ENCODE measurements at regions not wholly inside any gene's neighbourhood (a gene's known extent, or its start where the extent isn't known, plus 50 kb on each side); places are given as distances from the start of the nearest gene placed in this dataset.

- TF ChIP-seq, protein P1, sequence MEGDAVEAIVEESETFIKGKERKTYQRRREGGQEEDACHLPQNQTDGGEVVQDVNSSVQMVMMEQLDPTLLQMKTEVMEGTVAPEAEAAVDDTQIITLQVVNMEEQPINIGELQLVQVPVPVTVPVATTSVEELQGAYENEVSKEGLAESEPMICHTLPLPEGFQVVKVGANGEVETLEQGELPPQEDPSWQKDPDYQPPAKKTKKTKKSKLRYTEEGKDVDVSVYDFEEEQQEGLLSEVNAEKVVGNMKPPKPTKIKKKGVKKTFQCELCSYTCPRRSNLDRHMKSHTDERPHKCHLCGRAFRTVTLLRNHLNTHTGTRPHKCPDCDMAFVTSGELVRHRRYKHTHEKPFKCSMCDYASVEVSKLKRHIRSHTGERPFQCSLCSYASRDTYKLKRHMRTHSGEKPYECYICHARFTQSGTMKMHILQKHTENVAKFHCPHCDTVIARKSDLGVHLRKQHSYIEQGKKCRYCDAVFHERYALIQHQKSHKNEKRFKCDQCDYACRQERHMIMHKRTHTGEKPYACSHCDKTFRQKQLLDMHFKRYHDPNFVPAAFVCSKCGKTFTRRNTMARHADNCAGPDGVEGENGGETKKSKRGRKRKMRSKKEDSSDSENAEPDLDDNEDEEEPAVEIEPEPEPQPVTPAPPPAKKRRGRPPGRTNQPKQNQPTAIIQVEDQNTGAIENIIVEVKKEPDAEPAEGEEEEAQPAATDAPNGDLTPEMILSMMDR (IDR thresholded peaks at IDR 0.05) = no peak
- H3K9me3 ChIP-seq = no peaks in the 10 kb centered on the region
- no peak for DNase-seq
- ATAC-seq = no peak
- no peaks in the 10 kb centered on the region for H3K36me3 ChIP-seq (ENCODE audit: low read depth)
- intact Hi-C loops (cut with DNase I, micrococcal nuclease) = no loop called here
- no peak overlapping the region for H3K4me3 ChIP-seq
- no peaks in the 10 kb centered on the region for H3K4me1 ChIP-seq (ENCODE audit: low read depth)
Measured at GRCh38 chr2:58976375-58977071, 735.4 kb upstream of the FANCL start.

DNA sequence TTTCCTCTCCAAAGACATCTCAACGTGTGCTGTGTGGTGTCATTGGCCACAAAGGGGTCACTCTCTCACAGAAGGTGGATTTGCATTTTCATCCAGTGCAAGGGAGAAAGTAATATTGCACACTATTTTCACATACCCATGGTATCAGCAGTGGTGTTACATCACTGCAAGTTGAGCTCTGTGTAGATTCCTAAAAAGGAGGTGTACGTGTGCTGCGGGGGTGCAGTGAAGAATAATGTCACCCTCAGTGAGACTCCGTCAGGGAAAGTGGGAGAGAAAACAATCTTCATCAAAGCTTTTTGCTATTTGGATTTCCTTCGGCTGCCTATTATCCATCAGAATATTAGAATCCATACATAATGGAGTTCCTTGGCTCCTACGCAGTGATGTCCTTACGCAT is 733.8 kb upstream of the FANCL start:
- Histone ChIP-seq H3K4me1 (ENCODE audit: low read depth) (no peaks in the 10 kb centered on the region), H3K36me3 (ENCODE audit: low read depth) (no peaks in the 10 kb centered on the region), H3K4me3 (no peak overlapping the region), H3K9me3 (no peaks in the 10 kb centered on the region)
- TF ChIP-seq, protein P1 (IDR thresholded peaks at IDR 0.05) = no peak
- intact Hi-C loops (cut with DNase I, micrococcal nuclease) = no loop called here
- no peak for ATAC-seq
- no peak for DNase-seq

- ATAC-seq = no peak
- intact Hi-C loops (cut with DNase I, micrococcal nuclease) = no loop called here
- Histone ChIP-seq H3K9me3 (no peaks in the 10 kb centered on the region), H3K4me3 (no peak overlapping the region), H3K4me1 (ENCODE audit: low read depth) (no peaks in the 10 kb centered on the region), H3K36me3 (ENCODE audit: low read depth) (no peaks in the 10 kb centered on the region)
- TF ChIP-seq, protein P1 (IDR thresholded peaks at IDR 0.05) = no peak
- DNase-seq = no peak
Measured at GRCh38 chr2:58974426-58974825, 733.3 kb upstream of the FANCL start.

DNA sequence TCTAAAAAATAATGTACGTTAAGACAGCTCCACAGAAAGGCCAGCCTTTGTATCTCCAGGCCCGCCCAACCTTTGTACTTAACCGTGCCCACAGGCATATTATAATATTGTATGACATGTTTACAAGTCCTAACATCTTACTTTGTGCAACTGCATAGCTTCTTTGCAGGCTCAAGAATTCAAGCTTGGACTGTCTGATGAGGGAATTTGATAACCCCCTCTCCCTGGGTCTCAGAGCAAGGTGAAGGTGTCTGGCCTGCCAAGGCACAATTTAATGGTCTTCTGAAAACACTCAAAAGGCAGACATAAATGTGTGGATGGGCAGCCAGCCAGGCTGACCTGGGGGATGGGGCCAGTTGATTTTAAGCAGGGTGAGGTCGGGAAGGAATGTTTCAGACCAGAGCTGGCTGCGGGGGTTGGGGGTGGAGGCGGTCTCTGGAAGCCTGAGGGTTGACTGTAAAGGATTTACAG is 732.7 kb upstream of the FANCL start:
- H3K36me3 ChIP-seq (ENCODE audit: low read depth) = no peaks in the 10 kb centered on the region
- no peak for ATAC-seq

DNA sequence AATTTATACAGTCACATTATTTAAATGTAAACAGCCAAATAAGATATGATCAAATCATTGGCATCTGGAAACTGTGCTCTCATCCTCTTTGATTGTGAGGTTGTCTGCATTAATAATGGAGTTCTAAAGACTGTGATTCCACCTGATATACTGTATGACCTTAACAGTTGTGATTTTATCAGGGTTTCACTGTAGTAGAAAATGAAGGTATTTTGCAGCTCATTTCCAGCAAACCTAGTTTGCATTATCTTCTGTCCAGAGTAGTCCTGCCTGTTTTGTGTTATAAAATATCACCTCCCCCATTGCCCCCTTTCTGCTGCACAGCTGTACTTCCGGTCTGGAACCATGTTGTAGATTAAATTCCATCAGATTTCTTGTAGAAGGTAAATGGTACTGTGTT is 731.6 kb upstream of the FANCL start:
- ATAC-seq (no peak), DNase-seq (no peak)
- Histone ChIP-seq H3K4me1 (ENCODE audit: low read depth) (no peaks in the 10 kb centered on the region), H3K9me3 (no peaks in the 10 kb centered on the region), H3K36me3 (ENCODE audit: low read depth) (no peaks in the 10 kb centered on the region), H3K4me3 (no peak overlapping the region)
- intact Hi-C loops (cut with DNase I, micrococcal nuclease) = no loop called here
- TF ChIP-seq, protein P1 (IDR thresholded peaks at IDR 0.05) = no peak

More for the DNA sequence above, 732.7 kb upstream of the FANCL start:
- H3K9me3 ChIP-seq = no peaks in the 10 kb centered on the region
- no peaks in the 10 kb centered on the region for H3K4me1 ChIP-seq (ENCODE audit: low read depth)
- no peak for DNase-seq
- no peak overlapping the region for H3K4me3 ChIP-seq
- TF ChIP-seq, protein P1 (IDR thresholded peaks at IDR 0.05) = no peak
- intact Hi-C loops (cut with DNase I, micrococcal nuclease) = no loop called here
